ENCODE measurements at regions not wholly inside any gene's neighbourhood (a gene's known extent, or its start where the extent isn't known, plus 50 kb on each side); places are given as distances from the start of the nearest gene placed in this dataset.
"Not testable (repeated sequence)": the region's sequence is repeated elsewhere in the genome, so short reads cannot be mapped to it uniquely, and the experiment has no call there.

DNA sequence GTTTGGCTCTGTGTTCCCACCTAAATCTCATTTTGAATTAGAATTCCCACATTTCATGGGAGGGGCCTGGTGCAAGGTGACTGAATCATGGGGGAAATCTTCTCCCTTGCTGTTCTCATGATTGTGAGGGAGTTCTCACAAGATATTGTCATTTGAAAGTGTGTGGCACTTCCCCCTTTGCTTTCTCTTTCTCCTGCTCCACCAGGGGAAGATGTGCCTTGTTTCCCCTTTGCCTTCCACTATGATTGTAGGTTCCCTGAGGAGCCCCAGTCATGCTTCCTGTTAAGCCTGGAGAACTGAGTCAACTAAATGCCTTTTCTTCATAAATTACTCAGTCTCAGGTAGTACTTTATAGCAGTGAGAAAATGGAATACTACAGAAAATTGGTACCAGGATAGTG lies 157.2 kb upstream of the TPRG1 start:
- H3K9me3 ChIP-seq (ENCODE audit: control insufficient read depth, insufficient read depth, low read length), result peaks cover 14% of the 10 kb centered on the region; the same call in 1 of the 2 replicates
- no peak overlapping the region for H3K9ac ChIP-seq (ENCODE audit: low read depth, low read length)
- H3K27me3 ChIP-seq (ENCODE audit: control insufficient read depth, insufficient read depth, low read length), result no peaks in the 10 kb centered on the region
- H3K36me3 ChIP-seq (ENCODE audit: control insufficient read depth, insufficient read depth, low read length), result no peaks in the 10 kb centered on the region
- H3K4me3 ChIP-seq (ENCODE audit: low read depth, low read length), result no peak overlapping the region
- H3K27ac ChIP-seq (ENCODE audit: low read depth, low read length), result no peak overlapping the region
- no peaks in the 10 kb centered on the region for H3K4me1 ChIP-seq (ENCODE audit: control insufficient read depth, insufficient read depth, low read length)

DNA sequence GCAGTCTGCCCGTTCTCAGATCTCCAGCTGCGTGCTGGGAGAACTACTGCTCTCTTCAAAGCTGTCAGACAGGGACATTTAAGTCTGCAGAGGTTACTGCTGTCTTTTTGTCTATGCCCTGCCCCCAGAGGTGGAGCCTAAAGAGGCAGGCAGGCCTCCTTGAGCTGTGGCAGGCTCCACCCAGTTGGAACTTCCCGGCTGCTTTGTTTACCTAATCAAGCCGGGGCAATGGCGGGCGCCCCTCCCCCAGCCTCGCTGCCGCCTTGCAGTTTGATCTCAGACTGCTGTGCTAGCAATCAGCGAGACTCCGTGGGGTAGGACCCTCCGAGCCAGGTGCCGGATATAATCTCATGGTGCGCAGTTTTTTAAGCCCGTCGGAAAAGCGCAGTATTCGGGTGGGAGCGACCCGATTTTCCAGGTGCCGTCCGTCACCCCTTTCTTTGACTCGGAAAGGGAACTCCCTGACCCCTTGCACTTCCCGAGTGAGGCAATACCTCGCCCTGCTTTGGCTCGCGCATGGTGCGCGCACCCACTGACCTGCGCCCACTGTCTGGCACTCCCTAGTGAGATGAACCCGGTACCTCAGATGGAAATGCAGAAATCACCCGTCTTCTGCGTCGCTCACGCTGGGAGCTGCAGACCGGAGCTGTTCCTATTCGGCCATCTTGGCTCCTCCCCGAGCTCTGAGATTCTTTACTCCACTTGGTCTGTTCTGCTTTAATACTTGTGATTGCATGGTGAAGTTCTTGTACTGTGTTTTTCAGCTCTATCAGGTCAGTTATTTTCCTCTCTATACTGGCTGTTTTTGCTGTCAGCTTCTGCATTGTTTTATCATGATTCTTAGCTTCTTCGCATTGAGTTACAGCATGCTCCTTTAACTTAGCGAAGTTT lies 148.9 kb upstream of the TPRG1 start:
- not testable (repeated sequence) for H3K36me3 ChIP-seq (ENCODE audit: control insufficient read depth, insufficient read depth, low read length); H3K27me3 ChIP-seq (ENCODE audit: control insufficient read depth, insufficient read depth, low read length); H3K4me1 ChIP-seq (ENCODE audit: control insufficient read depth, insufficient read depth, low read length); H3K27ac ChIP-seq (ENCODE audit: low read depth, low read length); H3K9me3 ChIP-seq (ENCODE audit: control insufficient read depth, insufficient read depth, low read length); H3K9ac ChIP-seq (ENCODE audit: low read depth, low read length)
- H3K4me3 ChIP-seq (ENCODE audit: low read depth, low read length), result peak overlapping the region; percentile 48; the same call in 1 of the 2 replicates

DNA sequence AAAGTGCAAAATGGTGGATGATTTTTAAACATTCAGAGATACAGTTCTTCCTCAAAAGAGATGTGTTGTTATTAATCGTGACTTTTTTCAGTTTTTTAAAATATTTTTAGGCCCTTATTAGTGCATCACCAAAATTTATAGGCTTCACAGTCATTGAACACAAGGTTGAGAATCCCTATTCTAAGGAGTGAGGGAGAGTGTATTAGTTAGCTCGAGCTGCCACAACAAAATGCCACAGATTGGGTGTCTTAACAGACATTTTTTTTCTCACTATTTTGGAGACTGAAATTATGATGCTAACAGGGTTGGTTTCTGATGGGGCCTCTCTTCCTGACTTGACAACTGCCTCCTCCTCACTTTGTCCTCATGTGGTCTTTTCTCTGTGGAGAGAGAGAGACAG lies 145.9 kb upstream of the TPRG1 start:
- Histone ChIP-seq H3K36me3 (ENCODE audit: control insufficient read depth, insufficient read depth, low read length) (no peaks in the 10 kb centered on the region), H3K4me3 (ENCODE audit: low read depth, low read length) (no peak overlapping the region), H3K27me3 (ENCODE audit: control insufficient read depth, insufficient read depth, low read length) (no peaks in the 10 kb centered on the region), H3K4me1 (ENCODE audit: control insufficient read depth, insufficient read depth, low read length) (no peaks in the 10 kb centered on the region), H3K9ac (ENCODE audit: low read depth, low read length) (no peak overlapping the region), H3K27ac (ENCODE audit: low read depth, low read length) (no peak overlapping the region), H3K9me3 (ENCODE audit: control insufficient read depth, insufficient read depth, low read length) (peaks cover 6% of the 10 kb centered on the region; the same call in 1 of the 2 replicates)

DNA sequence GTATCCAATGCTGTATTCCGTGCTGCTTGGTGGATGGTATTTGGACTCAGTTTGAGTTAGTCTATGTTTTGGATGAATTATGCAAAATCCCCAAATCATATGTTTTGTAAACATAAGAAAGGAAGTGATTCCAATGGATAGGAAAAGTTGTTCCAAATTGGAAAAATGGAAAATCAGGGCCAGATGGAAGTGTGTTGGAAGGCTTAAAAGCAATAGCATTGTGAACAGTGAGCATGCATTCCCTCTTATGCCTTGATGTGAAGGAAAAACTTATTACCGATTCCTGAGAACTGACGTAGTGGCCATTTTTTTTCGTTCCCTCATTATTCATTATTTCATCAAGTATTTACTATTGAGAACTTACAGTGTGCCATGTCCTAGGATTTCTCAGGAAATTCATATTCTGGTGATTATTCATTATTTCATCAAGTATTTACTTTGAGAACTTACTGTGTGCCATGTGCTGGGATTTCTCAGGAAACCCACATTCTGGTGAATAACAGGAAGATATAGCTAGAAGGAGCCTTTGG lies 144.1 kb upstream of the TPRG1 start:
- peaks cover 6% of the 10 kb centered on the region; the same call in 1 of the 2 replicates for H3K9me3 ChIP-seq (ENCODE audit: control insufficient read depth, insufficient read depth, low read length)
- no peak overlapping the region for H3K4me3 ChIP-seq (ENCODE audit: low read depth, low read length)
- H3K27me3 ChIP-seq (ENCODE audit: control insufficient read depth, insufficient read depth, low read length), result no peaks in the 10 kb centered on the region
- no peaks in the 10 kb centered on the region for H3K4me1 ChIP-seq (ENCODE audit: control insufficient read depth, insufficient read depth, low read length)
- no peaks in the 10 kb centered on the region for H3K36me3 ChIP-seq (ENCODE audit: control insufficient read depth, insufficient read depth, low read length)
- H3K9ac ChIP-seq (ENCODE audit: low read depth, low read length), result no peak overlapping the region
- no peak overlapping the region for H3K27ac ChIP-seq (ENCODE audit: low read depth, low read length)

DNA sequence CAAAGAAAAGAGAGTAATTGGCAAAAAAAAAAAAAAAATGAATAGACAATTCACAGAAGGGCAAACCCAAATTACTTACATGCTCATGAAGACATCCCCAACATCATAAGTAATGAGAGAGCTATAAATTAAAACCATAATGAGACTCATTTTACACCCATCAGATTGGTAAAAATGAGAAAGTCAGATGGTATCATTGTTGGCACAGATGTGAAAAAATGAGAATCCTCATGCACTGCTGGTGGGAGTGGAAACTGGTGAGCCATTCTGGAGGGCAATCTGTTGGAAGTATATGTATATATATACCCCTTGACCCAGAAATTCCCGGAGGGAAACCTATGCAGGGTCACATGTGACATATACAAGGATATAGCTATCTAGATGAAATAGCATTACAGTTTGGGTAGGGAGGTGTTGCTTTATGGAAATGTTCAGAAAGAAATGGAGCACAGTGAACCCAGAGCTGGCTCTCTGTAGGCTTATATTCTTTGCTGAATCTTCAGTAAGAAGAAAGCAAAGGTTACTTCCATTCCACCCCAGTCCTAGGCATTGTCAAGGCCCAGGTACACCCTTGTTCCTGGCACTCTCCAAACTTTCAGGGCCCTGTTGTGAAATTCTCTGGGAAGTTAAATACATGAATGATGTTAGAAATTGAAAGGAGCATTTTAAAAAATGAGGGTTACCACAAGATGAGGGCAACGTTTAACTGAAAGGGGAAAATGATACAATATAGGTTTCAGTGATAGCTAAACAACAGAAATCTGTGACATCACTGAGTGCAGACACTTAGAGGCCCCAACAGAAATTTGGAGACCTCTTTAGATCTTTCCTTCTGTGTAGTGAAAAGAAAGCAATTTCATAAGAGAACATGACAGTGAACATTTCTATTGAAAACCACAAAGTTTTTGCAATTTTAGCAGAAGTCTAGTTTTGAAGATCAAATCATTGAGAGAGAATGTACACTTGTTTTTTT lies 132.7 kb upstream of the TPRG1 start:
- Histone ChIP-seq H3K4me3 (ENCODE audit: low read depth, low read length) (no peak overlapping the region), H3K4me1 (ENCODE audit: control insufficient read depth, insufficient read depth, low read length) (no peaks in the 10 kb centered on the region), H3K36me3 (ENCODE audit: control insufficient read depth, insufficient read depth, low read length) (no peaks in the 10 kb centered on the region), H3K9me3 (ENCODE audit: control insufficient read depth, insufficient read depth, low read length) (no peaks in the 10 kb centered on the region), H3K27me3 (ENCODE audit: control insufficient read depth, insufficient read depth, low read length) (no peaks in the 10 kb centered on the region), H3K27ac (ENCODE audit: low read depth, low read length) (no peak overlapping the region), H3K9ac (ENCODE audit: low read depth, low read length) (no peak overlapping the region)

DNA sequence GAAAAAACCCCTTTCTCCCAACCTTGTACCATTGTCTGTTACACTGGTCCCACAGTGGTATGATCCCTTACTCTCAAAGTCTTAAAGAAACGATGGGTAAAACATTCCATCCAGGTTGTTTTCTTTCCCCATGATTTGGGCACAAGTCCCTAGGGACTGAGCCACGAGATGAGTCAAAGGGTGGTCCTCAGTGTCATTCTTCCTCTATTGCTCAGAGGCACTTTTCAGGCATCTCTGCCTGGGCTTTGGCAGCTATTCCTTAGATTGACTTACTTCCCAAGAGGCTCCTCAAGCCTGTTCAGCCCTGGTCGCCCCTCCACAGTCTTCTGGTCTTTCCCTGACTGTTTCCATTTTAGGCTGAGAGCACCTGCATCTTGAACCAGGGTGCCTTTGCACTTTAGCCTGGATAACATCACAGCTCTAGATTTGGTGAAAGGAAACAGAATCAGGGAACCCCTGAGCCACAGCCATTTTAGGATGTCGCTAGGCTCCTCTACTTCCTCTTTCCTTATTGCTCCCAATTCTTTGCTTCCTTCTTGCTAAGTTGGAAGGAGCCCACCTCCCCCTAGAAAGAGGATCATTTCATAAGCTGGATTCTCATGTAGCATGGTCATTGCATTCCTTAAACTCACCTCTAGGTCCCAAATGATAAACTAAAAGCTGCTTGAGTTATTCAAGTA lies 131.0 kb upstream of the TPRG1 start:
- H3K36me3 ChIP-seq (ENCODE audit: control insufficient read depth, insufficient read depth, low read length), result no peaks in the 10 kb centered on the region
- no peaks in the 10 kb centered on the region for H3K27me3 ChIP-seq (ENCODE audit: control insufficient read depth, insufficient read depth, low read length)
- no peak overlapping the region for H3K27ac ChIP-seq (ENCODE audit: low read depth, low read length)
- no peak overlapping the region for H3K9ac ChIP-seq (ENCODE audit: low read depth, low read length)
- no peaks in the 10 kb centered on the region for H3K4me1 ChIP-seq (ENCODE audit: control insufficient read depth, insufficient read depth, low read length)
- H3K4me3 ChIP-seq (ENCODE audit: low read depth, low read length), result no peak overlapping the region
- H3K9me3 ChIP-seq (ENCODE audit: control insufficient read depth, insufficient read depth, low read length), result no peaks in the 10 kb centered on the region

DNA sequence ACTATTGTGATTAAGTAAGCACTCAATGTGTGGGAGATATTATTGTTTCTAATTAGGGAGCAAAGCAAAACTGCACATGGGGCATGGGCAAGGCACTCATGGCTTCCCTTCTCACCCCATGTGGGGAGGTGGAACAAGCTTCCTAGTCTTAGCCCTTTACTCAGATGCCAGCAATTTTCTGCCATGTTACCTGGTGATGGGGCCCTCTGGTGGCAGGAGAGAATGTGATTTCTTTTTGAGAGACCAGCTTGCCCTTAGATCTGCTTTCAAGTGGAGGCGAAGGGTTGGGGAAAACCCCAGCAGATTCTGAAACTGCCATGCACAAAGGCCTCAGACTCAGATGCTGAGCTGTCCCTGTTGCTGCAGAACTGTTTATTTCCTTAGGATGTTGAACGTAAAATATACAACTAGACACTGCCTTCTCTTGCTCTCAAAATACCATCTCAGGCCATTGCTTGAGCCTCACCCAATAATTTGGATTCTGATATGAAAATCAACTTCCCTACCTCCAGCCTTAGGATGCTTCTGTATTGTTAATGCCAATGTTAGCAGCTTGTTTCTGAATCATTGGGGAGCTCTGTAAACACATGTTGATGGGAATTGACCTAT lies 130.2 kb upstream of the TPRG1 start:
- Histone ChIP-seq H3K27me3 (ENCODE audit: control insufficient read depth, insufficient read depth, low read length) (no peaks in the 10 kb centered on the region), H3K9ac (ENCODE audit: low read depth, low read length) (no peak overlapping the region), H3K36me3 (ENCODE audit: control insufficient read depth, insufficient read depth, low read length) (no peaks in the 10 kb centered on the region), H3K27ac (ENCODE audit: low read depth, low read length) (no peak overlapping the region), H3K4me3 (ENCODE audit: low read depth, low read length) (no peak overlapping the region), H3K4me1 (ENCODE audit: control insufficient read depth, insufficient read depth, low read length) (no peaks in the 10 kb centered on the region), H3K9me3 (ENCODE audit: control insufficient read depth, insufficient read depth, low read length) (no peaks in the 10 kb centered on the region)

DNA sequence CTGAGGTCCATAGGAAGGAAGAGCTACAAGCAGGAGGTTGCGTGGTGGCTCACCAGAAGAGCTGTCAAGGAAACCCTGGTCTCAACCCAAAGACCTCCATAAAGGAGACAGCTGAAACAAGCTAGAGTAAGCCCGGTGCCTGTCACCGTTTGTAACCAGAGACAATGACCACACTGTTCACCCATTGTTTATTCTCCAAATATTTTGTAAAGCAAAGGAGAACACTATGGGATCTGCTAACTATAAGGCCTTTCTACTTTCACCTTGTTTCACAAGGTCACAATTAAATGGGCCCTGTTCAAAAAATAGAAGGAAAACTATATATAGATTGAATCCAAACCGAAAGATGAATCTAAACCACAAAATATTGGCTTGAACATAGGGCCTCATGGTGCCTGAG lies 128.9 kb upstream of the TPRG1 start:
- Histone ChIP-seq H3K9me3 (ENCODE audit: control insufficient read depth, insufficient read depth, low read length) (no peaks in the 10 kb centered on the region), H3K36me3 (ENCODE audit: control insufficient read depth, insufficient read depth, low read length) (no peaks in the 10 kb centered on the region), H3K9ac (ENCODE audit: low read depth, low read length) (no peak overlapping the region), H3K4me1 (ENCODE audit: control insufficient read depth, insufficient read depth, low read length) (no peaks in the 10 kb centered on the region), H3K27ac (ENCODE audit: low read depth, low read length) (no peak overlapping the region), H3K27me3 (ENCODE audit: control insufficient read depth, insufficient read depth, low read length) (no peaks in the 10 kb centered on the region), H3K4me3 (ENCODE audit: low read depth, low read length) (no peak overlapping the region)

DNA sequence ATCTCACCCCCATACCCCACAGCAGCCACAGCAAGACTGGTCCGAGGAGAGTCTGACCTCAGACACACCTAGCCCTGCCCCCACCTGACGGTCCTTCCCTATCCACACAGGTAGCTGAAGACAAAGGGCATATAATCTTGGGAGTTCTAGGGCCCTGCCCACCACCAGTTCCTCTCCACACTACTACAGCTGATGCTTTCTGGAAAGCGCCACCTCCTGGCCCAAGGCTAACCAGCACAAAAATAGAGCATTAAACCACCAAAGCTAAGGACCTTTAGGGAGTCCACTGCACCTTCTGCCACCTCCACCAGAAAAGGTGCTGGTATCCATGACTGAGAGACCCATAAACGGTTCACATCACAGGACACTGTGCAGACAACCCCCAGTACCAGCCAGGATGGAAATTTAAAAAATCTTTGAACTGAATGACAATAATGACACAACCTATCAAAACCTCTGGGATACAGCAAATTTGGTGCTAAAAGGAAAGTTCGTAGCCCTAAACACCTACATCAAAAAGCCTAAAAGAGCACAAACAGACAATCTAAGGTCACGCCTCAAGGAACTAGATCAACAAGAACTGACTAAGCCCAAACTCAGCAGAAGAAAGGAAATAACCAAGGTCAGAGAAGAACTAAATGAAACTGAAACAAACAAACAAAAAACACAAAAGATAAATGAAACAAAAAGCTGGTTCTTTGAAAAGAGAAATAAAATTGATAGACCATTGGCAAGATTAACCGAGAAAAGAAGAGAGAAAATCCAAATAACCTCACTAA lies 122.1 kb upstream of the TPRG1 start:
- Histone ChIP-seq H3K9me3 (ENCODE audit: control insufficient read depth, insufficient read depth, low read length) (no peaks in the 10 kb centered on the region), H3K9ac (ENCODE audit: low read depth, low read length) (no peak overlapping the region), H3K27ac (ENCODE audit: low read depth, low read length) (no peak overlapping the region), H3K4me3 (ENCODE audit: low read depth, low read length) (no peak overlapping the region), H3K36me3 (ENCODE audit: control insufficient read depth, insufficient read depth, low read length) (no peaks in the 10 kb centered on the region), H3K27me3 (ENCODE audit: control insufficient read depth, insufficient read depth, low read length) (no peaks in the 10 kb centered on the region), H3K4me1 (ENCODE audit: control insufficient read depth, insufficient read depth, low read length) (no peaks in the 10 kb centered on the region)

DNA sequence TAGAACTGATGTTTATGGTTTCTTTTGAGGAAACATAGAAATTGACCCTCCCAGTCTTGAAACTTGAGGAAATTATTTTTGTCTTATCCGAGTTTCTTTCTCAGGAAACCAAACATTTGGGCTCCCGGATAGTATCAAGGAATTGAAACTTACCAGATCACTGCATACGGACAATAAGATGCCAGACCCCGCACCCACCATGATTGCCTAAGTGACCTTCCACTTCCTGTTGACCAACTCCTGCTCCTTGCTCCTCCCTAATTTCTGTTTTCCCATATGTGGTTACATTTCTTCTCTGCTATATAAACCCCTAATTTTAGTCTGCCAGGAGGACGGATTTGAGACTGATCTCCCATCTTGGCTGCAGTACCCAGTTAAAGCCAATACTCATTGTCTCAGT lies 118.4 kb upstream of the TPRG1 start:
- Histone ChIP-seq H3K9ac (ENCODE audit: low read depth, low read length) (no peak overlapping the region), H3K9me3 (ENCODE audit: control insufficient read depth, insufficient read depth, low read length) (no peaks in the 10 kb centered on the region), H3K4me3 (ENCODE audit: low read depth, low read length) (no peak overlapping the region), H3K4me1 (ENCODE audit: control insufficient read depth, insufficient read depth, low read length) (no peaks in the 10 kb centered on the region), H3K27me3 (ENCODE audit: control insufficient read depth, insufficient read depth, low read length) (no peaks in the 10 kb centered on the region), H3K27ac (ENCODE audit: low read depth, low read length) (no peak overlapping the region), H3K36me3 (ENCODE audit: control insufficient read depth, insufficient read depth, low read length) (no peaks in the 10 kb centered on the region)
